HepG2 (cell line): ENCODE measurements at regions not wholly inside any gene's neighbourhood (a gene's known extent, or its start where the extent isn't known, plus 50 kb on each side); places are given as distances from the start of the nearest gene placed in this dataset.

Experiments used
- ARID3A ChIP-seq: IDR thresholded peaks from 2 replicates; pipeline ENCODE4 v1.6.1; 2012; ENCODE audit warnings: low read depth, low read length, improper control_type of control experiment
- CEBPZ ChIP-seq: IDR thresholded peaks from 2 replicates; pipeline ENCODE4 v1.6.1; 2012; ENCODE audit warnings: low read length, improper control_type of control experiment
- EZH2 ChIP-seq: conservative IDR thresholded peaks from 2 replicates; pipeline ENCODE4 v1.6.1; 2012; ENCODE audit warnings: mild to moderate bottlenecking, low read depth, low read length, moderate library complexity
- KLF15 ChIP-seq: sonication (generic); formaldehyde crosslinking; IDR thresholded peaks from 2 replicates; pipeline ENCODE4 v1.8.1; 2023; ENCODE audit warnings: borderline replicate concordance, mild to moderate bottlenecking, inconsistent platforms, missing genetic modification reagents, mixed read lengths
- NFAT5 ChIP-seq: sonication (generic); formaldehyde crosslinking; IDR thresholded peaks from 2 replicates; pipeline ENCODE4 v1.4.0; 2020; ENCODE audit warnings: missing genetic modification reagents
- REST ChIP-seq, 2 experiments: IDR thresholded peaks; 2 replicates each; pipeline ENCODE4 v1.6.1; 2011 to 2012; ENCODE audit warnings: low read length in 2 of 2, borderline replicate concordance in 1 of 2, low read depth in 1 of 2, mild to moderate bottlenecking in 1 of 2, moderate library complexity in 1 of 2
- ZNF142 ChIP-seq: sonication (generic); formaldehyde crosslinking; IDR thresholded peaks from 2 replicates; pipeline ENCODE4 v1.4.0; 2020; ENCODE audit warnings: missing genetic modification reagents

GRCh38 chr3:74920721-74921350, 306.4 kb upstream of the CNTN3 start (continued):
- no peak for TF ChIP-seq KLF15 (CRISPR knock-in tag)
- no peak for TF ChIP-seq EZH2
- TF ChIP-seq NFAT5 (CRISPR knock-in tag), result no peak
- no peak for TF ChIP-seq REST (IDR thresholded peaks at IDR 0.05; ENCODE audit: borderline replicate concordance in 1 of 2, low read depth in 1 of 2, low read length in 2 of 2)
- TF ChIP-seq ARID3A, result no peak
- TF ChIP-seq CEBPZ, result no peak
- no peak for TF ChIP-seq ZNF142 (CRISPR knock-in tag)
